Liver (tissue), 7 donors: ENCODE measurements at regions not wholly inside any gene's neighbourhood (a gene's known extent, or its start where the extent isn't known, plus 50 kb on each side); places are given as distances from the start of the nearest gene placed in this dataset.
A peak's percentile ranks its signal among the peaks of the same experiment; 100 is the strongest.
"Not testable (repeated sequence)": the region's sequence is repeated elsewhere in the genome, so short reads cannot be mapped to it uniquely, and the experiment has no call there.

Experiments used
- DNase-seq: peaks from one replicate; pipeline ENCODE4 v3.0.0-alpha.2; 2017; ENCODE audit warnings: low spot score
- H3K27ac ChIP-seq, 2 donors: one replicate each; pipeline ENCODE4 v1.7.0; 2013; ENCODE audit warnings: inconsistent platforms in 2 of 2, low read length in 2 of 2, control low read depth in 1 of 2, low read depth in 1 of 2, mild to moderate bottlenecking in 1 of 2
- H3K27me3 ChIP-seq, 4 donors: one replicate each; pipeline versions ENCODE4 v1.6.1 to v1.7.0; 2013; ENCODE audit warnings: low read length in 3 of 4, inconsistent platforms in 1 of 4, mild to moderate bottlenecking in 1 of 4, moderate library complexity in 1 of 4; ENCODE audit not compliant: control insufficient read depth in 4 of 4, insufficient read depth in 4 of 4
- H3K36me3 ChIP-seq, 4 donors: one replicate each; pipeline versions ENCODE4 v1.6.1 to v1.7.0; 2013; ENCODE audit warnings: low read length in 3 of 4, mild to moderate bottlenecking in 3 of 4, low read depth in 1 of 4, moderate library complexity in 1 of 4; ENCODE audit not compliant: control insufficient read depth in 4 of 4, insufficient read depth in 3 of 4
- H3K4me1 ChIP-seq, 4 donors: one replicate each; pipeline versions ENCODE4 v1.6.1 to v1.7.0; 2013; ENCODE audit warnings: low read length in 3 of 4, mild to moderate bottlenecking in 3 of 4, moderate library complexity in 1 of 4; ENCODE audit not compliant: control insufficient read depth in 4 of 4, insufficient read depth in 4 of 4
- H3K4me3 ChIP-seq, 3 donors: one replicate each; pipeline versions ENCODE4 v1.6.1 to v1.7.0; 2013; ENCODE audit warnings: low read length in 3 of 3, control low read depth in 1 of 3, low read depth in 1 of 3, mild to moderate bottlenecking in 1 of 3
- H3K9ac ChIP-seq, 2 donors: one replicate each; pipeline ENCODE4 v1.7.0; 2013; ENCODE audit warnings: low read length in 2 of 2, mild to moderate bottlenecking in 2 of 2, moderate library complexity in 2 of 2, control low read depth in 1 of 2, low read depth in 1 of 2
- H3K9me3 ChIP-seq, 4 donors: one replicate each; pipeline versions ENCODE4 v1.6.1 to v1.7.0; 2013; ENCODE audit warnings: low read length in 3 of 4; ENCODE audit not compliant: control insufficient read depth in 4 of 4
- ATF3 ChIP-seq: IDR thresholded peaks from 2 replicates; pipeline ENCODE4 v1.6.1; 2016; ENCODE audit warnings: antibody characterized with exemption
- EGR1 ChIP-seq, 2 donors: IDR thresholded peaks; 2 replicates each; pipeline ENCODE4 v1.6.1; 2016 to 2018; ENCODE audit warnings: antibody characterized with exemption in 2 of 2, low read depth in 2 of 2
- FOXA2 ChIP-seq: IDR thresholded peaks from 2 replicates; pipeline ENCODE4 v1.6.1; 2016; ENCODE audit warnings: antibody characterized with exemption
- GABPA ChIP-seq, 2 donors: IDR thresholded peaks in 1 of 2; conservative IDR thresholded peaks in 1 of 2; 2 replicates each; pipeline ENCODE4 v1.6.1; 2016; ENCODE audit warnings: antibody characterized with exemption in 2 of 2, mild to moderate bottlenecking in 1 of 2, moderate library complexity in 1 of 2
- HNF4A ChIP-seq, 2 donors: conservative IDR thresholded peaks; 2 replicates each; pipeline ENCODE4 v1.6.1; 2016; ENCODE audit warnings: antibody characterized with exemption in 2 of 2, mild to moderate bottlenecking in 2 of 2
- HNF4G ChIP-seq: IDR thresholded peaks from 2 replicates; pipeline ENCODE4 v1.6.1; 2016; ENCODE audit warnings: antibody characterized with exemption
- JUND ChIP-seq, 2 donors: IDR thresholded peaks; 2 replicates each; pipeline ENCODE4 v1.6.1; 2016; ENCODE audit warnings: antibody characterized with exemption in 2 of 2
- NR2F2 ChIP-seq: IDR thresholded peaks from 2 replicates; pipeline ENCODE4 v1.6.1; 2016; ENCODE audit warnings: antibody characterized with exemption
- REST ChIP-seq: IDR thresholded peaks from 2 replicates; pipeline ENCODE4 v1.6.1; 2016; ENCODE audit warnings: antibody characterized with exemption, mild to moderate bottlenecking
- SP1 ChIP-seq: IDR thresholded peaks from 2 replicates; pipeline ENCODE4 v1.6.1; 2018; ENCODE audit warnings: antibody characterized with exemption, mild to moderate bottlenecking
- TAF1 ChIP-seq: conservative IDR thresholded peaks from 2 replicates; pipeline ENCODE4 v1.6.1; 2016; ENCODE audit warnings: antibody characterized with exemption, mild to moderate bottlenecking
- YY1 ChIP-seq: IDR thresholded peaks from 2 replicates; pipeline ENCODE4 v1.6.1; 2016; ENCODE audit warnings: antibody characterized with exemption, mild to moderate bottlenecking
- ZBTB33 ChIP-seq: IDR thresholded peaks from 2 replicates; pipeline ENCODE4 v1.6.1; 2016; ENCODE audit warnings: antibody characterized with exemption
- WGBS: extraction: QIAGEN DNeasy Blood & Tissue Kit; methylation state at CpG from one replicate; pipeline ENCODE4 v1.1.7; 2013; 5-methylcytosine and 5-hydroxymethylcytosine counted together
- donor health status: healthy.
- donor health status: healthy.
- donor health status: healthy.
- donor health status: healthy.

- Histone ChIP-seq H3K27me3 (peaks cover 0 to 7% (median 0%) of the 10 kb centered on the region in 4 donors), H3K9me3 (no peaks in the 10 kb centered on the region), H3K36me3 (no peaks in the 10 kb centered on the region), H3K9ac (no peak overlapping the region), H3K27ac (no peak overlapping the region), H3K4me3 (no peak overlapping the region), H3K4me1 (no peaks in the 10 kb centered on the region)
- 84% methylated on average over 15 of the region's 15 CpGs for WGBS
- DNase-seq: peak; percentile 19
- TF ChIP-seq TAF1 (no peak), JUND (IDR thresholded peaks at IDR 0.05) (no peak), FOXA2 (no peak), NR2F2 (no peak), ATF3 (no peak), YY1 (no peak), REST (no peak), HNF4G (no peak), ZBTB33 (no peak), EGR1 (IDR thresholded peaks at IDR 0.05; ENCODE audit: low read depth in 2 of 2) (no peak), HNF4A (conservative IDR thresholded peaks at IDR 0.05) (no peak), GABPA (IDR thresholded peaks at IDR 0.05 in 1 of 2, conservative IDR thresholded peaks at IDR 0.05 in 1 of 2) (no peak), SP1 (no peak)
Observed at GRCh38 chr12:131473261-131473660, 237.6 kb upstream of the SFSWAP start.

- Histone ChIP-seq H3K27me3 (peaks cover 0 to 7% (median 0%) of the 10 kb centered on the region in 4 donors), H3K27ac (no peak overlapping the region), H3K9me3 (no peaks in the 10 kb centered on the region), H3K36me3 (no peaks in the 10 kb centered on the region), H3K4me1 (no peaks in the 10 kb centered on the region), H3K4me3 (no peak overlapping the region), H3K9ac (no peak overlapping the region)
- no peak for TF ChIP-seq ATF3
- no peak for TF ChIP-seq HNF4G
- 71% methylated on average over 31 of the region's 31 CpGs for WGBS
- DNase-seq: no peak
Observed at GRCh38 chr12:131473741-131474709, 236.9 kb upstream of the SFSWAP start.

- 57% methylated on average over 5 of the region's 19 CpGs for WGBS
- DNase-seq, H3K36me3 ChIP-seq, H3K9me3 ChIP-seq, H3K4me3 ChIP-seq, H3K27me3 ChIP-seq, H3K27ac ChIP-seq, H3K4me1 ChIP-seq, H3K9ac ChIP-seq: not testable (repeated sequence)
Observed at GRCh38 chr12:131475012-131475411, 235.9 kb upstream of the SFSWAP start.
